ENCODE measurements at regions not wholly inside any gene's neighbourhood (a gene's known extent, or its start where the extent isn't known, plus 50 kb on each side); places are given as distances from the start of the nearest gene placed in this dataset.
"Not testable (repeated sequence)": the region's sequence is repeated elsewhere in the genome, so short reads cannot be mapped to it uniquely, and the experiment has no call there.

DNA sequence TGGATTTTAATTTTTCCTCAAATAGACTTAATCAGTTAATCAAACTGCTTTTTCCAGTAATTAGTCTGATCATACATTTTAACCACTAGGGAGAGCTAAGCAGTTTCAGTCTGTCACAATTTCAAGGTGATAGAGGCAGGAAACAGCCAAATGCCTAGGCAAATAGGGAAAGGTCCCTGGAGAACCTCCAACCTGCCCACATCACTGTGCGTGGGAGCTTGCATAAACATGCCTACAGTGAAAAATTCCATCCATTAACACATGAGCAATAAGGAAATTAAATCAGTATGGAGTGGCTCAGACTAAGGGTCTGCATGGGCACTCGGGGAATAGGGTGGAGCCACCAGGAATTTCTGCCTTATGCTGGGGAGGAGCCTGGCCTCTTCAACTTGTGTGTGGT, 74.6 kb downstream of the AASDHPPT start:
- DNase-seq (ENCODE audit: low spot score): peak; percentile 16

DNA sequence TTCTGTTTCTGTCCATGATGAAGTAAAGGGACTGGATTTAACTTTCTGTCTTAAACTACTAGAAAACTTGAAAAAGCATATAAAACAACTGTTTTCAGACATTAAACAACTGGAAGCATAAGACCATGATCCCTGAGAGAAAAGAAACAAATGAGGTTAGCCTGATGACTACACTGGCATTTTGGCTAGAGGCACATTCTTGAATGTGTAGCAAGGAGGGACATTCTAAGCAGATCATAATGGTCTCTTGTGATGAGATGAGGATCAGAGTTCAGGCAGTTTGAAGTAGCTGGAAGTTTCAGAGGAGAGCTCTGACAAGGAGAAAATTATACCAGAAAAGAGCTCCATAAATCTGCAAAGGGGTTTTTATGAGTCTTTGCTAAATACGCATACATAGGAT, 75.4 kb downstream of the AASDHPPT start:
- DNase-seq (ENCODE audit: low spot score): no peak

DNA sequence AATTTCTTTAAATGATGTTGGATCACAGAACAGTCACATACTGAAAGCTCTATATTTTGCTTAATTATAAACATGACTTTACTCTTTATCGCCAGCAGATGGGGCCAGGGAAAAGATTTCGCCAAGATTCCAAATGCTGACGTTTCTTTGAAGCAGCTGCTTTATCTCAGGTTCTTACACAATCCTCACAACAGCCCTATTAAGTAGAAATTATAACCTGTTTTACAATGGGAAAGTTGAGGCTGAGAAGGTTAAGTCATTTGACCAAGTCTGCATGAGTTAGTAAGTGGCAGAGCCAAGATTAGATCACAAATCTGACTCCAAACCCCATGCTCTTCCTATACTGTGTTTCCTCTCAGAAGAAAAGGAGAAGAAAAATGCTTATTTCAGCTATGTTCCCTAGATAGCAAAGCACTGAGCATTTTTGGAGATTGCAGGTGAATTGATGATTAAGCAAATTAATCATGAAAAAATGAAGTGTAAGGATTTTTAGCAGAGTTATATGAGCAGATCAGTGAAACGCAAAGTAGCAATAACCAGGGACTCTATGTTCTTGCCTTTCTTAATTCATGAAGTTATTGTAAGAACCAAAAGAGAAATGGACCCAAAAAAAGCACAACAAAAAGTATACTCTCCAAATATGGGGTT, 79.0 kb downstream of the AASDHPPT start:
- DNase-seq (ENCODE audit: low spot score): peak; percentile 52

DNA sequence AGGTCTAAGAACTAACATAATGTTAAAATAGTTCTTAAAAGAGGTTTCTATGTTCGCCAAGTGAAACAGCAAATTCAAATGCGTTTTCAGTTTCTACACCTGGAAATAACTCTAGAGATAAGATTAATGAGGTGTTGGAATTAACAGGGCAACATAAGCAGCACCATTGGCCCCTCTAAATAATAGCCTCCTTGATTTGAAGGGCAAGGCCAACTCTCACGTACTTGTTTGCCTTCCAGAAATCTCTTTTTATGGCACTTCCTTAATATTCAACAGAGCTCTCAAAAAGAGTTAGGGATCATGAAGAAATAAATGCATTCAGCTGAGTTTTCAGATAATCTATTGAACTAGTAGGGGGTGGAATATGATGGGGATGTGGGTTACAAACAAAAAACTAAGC, 80.9 kb downstream of the AASDHPPT start:
- no peak for DNase-seq (ENCODE audit: low spot score)

DNA sequence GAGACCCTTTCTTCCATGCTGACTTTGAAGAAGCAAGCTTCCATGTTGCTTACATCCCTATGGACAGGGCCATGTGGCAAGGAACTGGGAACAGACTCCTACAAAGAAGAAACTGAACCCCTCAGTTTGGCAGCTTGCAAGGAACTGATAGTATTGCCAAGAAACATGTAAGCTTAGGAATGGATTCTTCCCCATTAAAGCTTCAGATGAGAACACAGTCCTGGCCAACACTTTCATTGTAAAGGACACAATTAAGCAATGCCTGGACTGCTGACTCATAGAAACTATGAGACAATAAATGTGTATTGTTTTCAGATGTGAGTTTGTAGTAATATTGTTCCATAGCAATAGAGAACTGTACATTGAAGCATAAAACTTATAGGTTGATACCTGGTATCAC, 82.4 kb downstream of the AASDHPPT start:
- no peak for DNase-seq (ENCODE audit: low spot score)

DNA sequence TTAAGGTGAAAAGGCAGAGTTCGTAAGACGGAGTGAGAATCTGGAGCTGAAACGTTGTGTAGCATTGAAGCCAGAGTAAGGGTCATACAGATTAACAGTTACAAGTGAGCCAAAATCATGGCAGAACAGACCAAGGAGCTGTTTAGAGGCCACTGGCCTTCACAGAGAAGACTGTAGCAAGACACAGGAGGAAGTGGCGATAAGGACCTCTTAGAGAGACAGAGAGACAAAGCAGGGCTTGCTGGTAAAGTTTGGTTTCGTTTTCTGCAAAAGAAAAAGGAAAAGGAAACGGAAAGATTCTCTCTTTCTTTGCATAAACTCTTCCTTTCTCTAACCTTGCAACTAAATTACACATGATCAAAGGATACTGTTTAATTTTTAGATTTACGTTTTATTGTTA, 83.0 kb downstream of the AASDHPPT start:
- DNase-seq (ENCODE audit: low spot score): peak; percentile 4

DNA sequence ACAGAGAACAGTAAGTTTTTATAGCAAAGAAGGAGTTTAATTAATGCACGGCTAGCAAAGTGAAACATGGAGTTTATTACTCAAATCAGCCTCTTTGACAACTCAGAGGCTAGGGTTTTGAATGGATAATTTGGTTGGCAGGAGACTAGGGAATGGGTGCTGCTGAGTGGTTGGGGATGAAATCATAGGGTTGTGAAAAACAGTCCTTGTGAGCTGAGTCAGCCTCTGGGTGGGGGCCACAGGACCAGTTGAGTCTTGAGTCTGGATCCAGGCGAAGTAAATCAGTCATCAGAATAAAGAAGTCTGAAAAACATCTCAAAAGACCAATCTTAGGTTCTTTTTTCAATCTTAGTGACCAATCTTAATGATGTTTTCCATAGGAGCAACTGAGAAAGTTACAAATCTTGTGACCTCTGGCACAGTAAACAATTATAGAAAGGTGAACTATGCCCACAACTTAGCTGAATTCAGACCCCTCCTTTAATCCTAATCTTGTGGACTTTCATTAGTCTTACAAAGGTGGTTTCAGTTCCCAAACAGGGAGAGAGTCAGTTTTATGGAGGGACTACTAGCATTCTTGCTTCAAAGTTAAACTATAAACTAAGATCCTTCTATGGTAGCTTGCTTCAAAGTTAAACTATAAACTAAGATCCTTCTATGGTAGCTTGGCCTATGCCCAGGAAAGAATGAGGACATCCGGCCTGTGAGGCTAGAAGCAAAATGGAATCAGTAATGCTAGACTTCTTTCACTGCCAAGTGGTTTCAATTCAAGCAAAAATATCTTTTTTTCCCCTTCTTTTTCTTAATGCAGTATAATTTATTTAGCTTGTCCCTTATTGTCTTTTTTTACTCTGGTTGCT, 84.5 kb downstream of the AASDHPPT start:
- no peak for DNase-seq (ENCODE audit: low spot score)

DNA sequence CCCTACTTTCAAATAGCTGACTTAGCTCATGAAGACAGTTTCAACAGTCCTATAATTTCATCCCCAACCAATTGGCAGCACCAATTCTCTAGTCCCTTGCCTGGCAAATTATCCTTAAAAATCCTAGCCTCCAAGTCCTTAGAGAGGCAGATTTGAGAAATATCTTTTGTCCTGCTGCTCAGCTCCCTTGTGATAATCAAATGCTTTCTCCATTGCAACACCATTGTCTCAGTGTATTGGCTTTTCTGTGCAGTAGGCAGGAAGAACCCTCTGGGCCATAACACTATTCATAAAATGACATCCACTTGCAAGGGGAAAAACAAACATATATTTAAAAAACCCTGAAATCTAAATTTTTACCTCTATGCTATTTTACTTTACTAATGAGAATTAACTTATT, 89.6 kb downstream of the AASDHPPT start:
- DNase-seq (ENCODE audit: low spot score): no peak

DNA sequence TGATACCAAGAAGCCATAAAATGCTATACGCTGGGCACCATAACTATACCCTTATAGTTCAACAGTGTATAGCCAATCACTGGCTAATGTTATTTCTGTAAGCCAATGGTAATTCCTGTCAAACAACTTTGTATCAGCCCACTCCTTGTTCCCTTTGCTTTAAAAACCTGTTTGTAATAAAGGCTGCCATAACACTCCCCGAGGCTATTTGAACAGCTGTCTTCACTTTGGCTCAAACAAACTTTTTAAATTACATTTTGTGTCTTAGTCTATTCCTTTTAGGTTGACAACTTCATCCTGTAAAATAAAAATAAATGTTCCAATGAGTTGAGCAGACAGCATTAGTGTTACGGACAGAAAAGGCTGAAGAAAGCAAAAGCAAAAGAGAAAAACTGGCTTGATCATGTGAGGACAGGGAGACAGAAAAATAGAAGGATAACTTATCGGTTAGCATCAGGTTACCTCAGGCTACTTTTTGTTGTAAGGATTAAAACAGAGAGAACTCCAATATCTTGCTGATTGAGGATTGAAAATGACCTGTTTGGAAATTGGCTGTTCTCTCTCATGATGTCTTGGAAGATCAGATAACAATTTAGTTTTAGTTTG, 95.0 kb downstream of the AASDHPPT start:
- DNase-seq (ENCODE audit: low spot score): no peak

DNA sequence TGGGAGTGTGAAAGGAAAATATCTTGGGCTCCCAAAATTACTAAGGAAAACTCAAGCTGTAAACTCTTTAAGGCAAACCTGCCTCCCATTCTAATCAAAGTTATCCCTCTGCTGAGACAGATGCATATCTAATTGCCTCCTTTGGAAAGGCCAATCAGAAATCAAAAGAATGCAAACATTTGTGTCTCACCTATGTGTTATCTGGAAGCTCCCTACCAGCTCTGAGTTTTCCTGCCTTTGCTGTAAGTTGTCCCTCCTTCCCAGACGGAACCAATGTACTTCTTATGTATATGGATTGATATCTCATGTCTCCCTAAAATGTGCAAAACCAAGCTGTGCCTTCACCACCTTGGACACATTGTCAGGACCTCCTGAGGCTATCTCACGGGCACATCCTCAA, 95.8 kb downstream of the AASDHPPT start:
- DNase-seq (ENCODE audit: low spot score): no peak

DNA sequence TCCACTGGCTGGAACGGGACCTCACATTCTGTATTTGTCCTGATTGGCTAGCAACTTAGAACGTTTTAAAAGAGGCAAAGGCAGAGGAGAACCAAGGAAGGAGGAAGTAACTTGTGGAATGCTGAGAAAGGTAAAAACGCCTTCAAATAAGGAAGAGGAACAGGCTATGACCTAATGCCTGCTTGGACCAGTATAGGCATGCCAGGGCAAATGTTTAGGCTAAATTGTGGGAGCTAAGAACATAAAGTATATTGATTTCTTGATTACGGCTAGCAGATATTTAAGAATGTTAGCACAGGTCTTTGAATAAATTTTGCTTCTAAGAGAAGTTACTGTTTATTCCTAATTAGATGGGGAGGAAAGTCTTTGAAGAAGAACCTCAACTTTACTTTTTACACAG, 96.5 kb downstream of the AASDHPPT start:
- DNase-seq (ENCODE audit: low spot score): not testable (repeated sequence)

DNA sequence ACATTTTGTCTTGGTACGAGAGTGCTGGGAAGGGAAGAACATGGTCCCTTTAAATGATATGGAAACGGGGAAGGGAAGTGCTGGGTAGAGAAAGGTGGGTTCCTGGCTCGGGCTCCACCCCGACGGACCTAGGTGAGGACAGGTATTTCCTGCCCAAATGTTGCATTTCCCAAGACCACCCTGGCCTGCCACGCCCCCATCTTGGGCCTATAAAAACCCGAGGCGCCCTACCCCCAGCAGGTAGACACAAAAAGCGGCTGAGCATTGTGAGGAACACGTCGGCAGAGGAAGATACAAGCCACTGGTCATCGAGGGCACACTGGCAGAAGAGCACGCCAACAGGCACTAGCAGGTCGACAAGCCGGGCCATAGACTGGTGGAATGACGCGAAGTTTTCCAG, 99.4 kb downstream of the AASDHPPT start:
- DNase-seq (ENCODE audit: low spot score): no peak

DNA sequence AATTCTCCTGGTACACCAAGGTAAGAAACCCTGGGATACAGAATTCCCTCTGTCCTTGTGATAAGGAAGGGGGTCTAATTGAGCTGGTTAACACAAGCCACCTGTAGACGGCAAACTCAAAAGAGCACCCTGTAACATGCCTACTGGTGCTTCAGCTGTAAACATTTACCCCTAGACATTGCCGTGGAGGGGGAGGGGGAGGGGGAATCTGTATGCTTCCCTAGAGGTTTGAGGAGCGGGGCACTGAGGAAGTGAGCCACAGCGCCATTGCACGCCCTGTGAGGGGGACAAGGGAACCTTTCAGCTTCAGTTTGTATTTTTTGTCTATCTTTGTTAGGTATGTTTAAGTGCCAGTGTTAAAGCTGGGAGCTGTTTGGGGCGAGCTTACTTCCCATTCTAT, 99.8 kb downstream of the AASDHPPT start:
- DNase-seq (ENCODE audit: low spot score): no peak

DNA sequence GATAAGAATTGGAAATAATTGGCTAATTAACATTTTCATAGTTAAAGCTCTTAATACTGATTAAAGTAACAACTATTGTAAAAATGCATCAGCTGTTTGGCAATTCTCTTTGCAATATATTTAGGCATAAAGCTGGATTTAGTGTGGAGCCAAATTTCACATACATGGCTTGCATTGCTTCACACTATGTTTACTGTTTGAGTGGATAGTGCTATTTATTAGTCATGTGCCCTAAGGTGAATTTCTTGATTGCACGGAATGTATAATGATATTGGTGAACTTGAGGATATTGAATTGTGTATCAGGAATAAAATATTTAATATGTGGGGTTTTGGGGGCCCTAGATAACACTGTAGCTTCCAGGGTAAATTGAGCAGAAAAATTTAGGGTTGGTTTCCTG, 100.9 kb downstream of the AASDHPPT start:
- no peak for DNase-seq (ENCODE audit: low spot score)

DNA sequence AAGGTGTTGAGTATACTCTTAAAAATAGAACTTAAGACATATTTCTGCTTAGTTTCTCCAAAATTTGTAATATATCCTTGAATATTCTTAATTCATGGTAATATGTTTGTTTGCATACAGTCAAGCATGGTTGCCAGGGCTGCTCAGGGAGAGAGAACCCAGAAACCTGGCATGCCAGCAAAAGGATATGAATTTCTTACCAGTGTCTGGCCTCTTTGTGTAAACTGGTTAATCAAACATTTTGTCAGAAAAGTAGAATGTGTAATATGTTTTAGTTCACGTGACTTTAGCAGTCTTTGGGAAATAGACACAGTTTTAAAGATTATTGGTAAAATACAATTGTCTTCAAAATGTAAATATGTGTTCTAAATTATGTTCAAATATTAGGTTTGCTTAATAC, 101.6 kb downstream of the AASDHPPT start:
- DNase-seq (ENCODE audit: low spot score): no peak

DNA sequence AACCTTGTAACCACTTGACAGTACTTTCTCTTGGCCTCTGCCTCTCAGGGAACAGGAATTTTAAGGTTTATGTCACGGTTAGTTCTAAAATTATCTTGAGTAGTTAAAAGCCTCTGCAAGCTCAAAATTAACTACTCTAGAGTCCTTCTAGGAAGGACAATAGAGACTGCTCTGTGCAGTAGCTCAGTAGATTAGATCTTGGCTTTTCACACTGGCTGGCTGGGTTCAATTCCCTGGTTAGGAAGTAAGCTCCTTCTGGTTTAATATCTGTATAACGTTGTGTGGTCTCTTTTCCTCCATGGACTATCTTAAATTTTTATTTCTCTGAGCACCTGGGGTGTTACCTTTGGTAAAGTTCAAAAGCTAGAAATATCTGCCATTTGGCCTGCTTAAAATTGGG, 109.2 kb downstream of the AASDHPPT start:
- DNase-seq (ENCODE audit: low spot score): no peak

DNA sequence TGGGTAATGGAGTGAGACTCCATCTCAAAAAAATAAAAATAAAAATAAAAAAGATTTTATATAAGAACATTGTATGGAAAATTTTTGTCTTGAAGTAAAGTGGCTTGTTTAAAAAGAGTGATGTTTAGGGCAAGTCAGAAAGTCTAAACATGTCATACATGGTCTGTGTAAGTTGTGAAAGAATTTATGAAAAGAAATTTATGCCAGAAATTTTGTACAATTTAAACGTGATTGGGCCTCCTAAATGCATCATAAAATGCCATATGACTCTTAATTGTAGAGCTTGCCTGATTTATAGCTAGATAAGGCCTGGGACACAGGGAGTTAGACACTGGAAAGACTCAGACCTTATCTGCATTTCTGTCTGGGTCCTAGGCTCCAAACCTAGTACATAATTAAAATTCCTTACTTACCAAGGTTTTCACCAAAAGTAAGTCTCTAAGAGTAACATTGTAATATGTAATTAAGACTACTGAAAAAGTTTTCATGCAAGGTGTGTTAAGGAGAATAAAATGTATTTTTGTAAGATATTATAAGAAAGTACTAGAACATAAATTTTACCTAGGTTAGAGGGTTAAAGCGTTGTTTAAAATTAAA, 110.5 kb downstream of the AASDHPPT start:
- no peak for DNase-seq (ENCODE audit: low spot score)

DNA sequence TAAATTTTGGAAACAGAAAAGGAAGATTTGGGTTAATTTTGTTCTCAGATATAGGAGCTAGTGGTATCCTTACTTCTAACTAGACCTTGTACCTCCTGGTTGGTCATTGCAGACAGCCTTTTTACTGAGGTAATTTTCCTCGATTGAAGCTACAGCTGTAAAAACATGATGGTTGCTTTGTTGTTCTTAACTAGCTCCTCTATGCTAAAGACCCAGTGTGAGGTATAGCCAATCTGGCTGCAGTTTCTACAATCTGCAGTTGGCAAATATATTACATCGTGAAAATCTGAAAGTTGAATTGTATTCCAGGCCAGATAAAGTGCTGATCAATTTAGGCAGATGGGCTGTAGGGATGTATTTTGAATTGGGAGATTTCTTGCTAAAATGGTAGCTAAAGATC, 116.5 kb downstream of the AASDHPPT start:
- DNase-seq (ENCODE audit: low spot score): no peak

DNA sequence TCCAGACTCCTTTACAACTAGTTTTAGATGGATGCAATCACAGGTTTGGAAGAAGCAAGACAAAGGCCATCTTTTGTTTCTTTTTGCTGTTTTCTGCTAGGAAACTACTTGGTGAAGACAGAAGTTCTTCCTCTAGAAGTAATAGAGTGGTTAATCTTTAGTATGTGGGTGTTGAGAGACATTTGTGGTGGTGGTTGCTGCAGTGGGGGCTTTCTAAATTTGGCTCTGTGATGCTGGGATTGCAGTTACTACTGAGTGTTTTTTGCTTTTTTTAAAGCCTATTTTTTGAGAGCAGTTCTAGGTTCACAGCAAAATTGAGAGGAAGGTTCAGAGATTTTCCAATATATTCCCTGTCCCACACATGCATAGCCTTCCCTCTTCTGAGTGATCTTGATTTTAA, 120.0 kb downstream of the AASDHPPT start:
- DNase-seq (ENCODE audit: low spot score): no peak

DNA sequence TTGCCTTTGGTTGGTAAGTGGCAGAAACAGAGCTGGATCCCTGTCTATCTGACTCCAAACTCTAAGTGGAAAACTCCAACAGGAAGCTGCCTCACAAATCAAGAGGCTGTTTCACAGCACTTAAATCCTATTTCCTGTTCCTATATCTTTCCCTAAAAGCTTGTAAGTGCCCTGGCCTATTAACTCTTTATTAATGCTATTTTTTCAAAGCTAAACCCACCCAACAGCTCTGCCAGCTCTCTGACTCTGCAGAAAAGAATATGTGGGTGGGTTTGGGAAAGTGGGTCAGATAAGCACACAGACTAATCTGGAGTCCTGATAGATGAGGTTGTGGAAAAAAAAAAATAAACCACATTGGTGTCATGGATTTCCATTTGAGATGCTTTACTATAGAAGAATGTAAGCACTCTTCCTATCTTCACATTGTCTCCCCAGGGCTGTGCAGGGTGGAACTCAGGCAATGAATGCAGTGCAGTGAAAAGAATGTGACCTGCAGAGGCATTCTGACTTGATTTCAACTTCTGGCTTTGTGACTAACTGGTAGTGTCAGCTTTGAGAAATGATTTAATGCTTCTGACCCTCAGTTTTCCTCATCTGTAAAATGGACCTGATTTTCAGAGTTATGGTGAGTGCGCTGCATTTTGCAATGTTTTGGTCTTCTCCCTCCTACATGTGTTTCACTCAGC, 125.6 kb downstream of the AASDHPPT start:
- no peak for DNase-seq (ENCODE audit: low spot score)

DNA sequence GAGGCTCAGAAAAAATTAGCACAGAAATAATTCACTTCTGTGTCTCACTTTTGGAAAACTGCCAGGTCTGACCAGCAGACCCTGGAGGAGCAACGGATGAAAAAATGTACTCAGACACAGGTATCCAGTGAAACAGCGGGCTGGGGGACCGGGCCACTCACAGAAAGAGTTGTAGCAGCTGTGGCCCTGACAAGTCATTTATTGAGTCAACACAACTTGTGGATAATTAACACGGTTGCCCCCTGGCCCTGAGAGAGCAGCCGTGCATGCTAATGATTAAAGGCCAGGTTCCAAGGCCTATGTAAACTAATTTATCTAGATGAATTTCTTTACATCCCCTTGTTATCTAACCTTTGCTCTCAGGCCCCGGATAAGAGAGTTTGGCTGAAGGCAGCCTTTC, 131.3 kb downstream of the AASDHPPT start:
- no peak for DNase-seq (ENCODE audit: low spot score)

DNA sequence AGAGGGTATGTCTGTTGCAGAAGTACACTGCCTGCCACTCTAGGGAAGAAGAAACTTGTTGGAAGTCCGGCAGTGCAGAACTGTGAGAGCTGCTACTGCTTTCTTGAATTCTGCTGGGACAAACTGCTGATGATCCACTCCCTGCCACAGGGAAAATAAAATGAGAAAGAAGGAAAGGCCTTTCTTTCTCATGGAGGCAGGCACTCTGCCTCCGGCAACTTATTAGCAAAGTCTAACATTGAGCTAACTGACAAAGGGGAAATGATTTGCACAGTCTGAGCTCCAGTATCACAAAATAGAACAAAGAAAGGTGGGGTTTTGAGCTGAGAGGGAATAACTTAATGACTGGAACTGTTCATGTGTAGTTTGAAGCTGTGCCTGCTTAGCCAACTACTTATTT, 134.6 kb downstream of the AASDHPPT start:
- DNase-seq (ENCODE audit: low spot score): no peak
